K562 (cell line): ENCODE measurements at regions not wholly inside any gene's neighbourhood (a gene's known extent, or its start where the extent isn't known, plus 50 kb on each side); places are given as distances from the start of the nearest gene placed in this dataset.

Experiments used
- ATAC-seq: fragments of 200-7000 bp; cut with Tn5 transposase; 3 replicates; pipeline ENCODE4 v1.9.1; 2020; ENCODE audit warnings: moderate library complexity
- BruUV-seq: library from RNA; stranded (reverse); fragments of 400-500 nt; replicated peaks from 2 replicates; lab custom pipeline; 2021; lab: Mats Ljungman, UMichigan
- CTCF ChIA-PET: fragments of 300-600 bp; formaldehyde crosslinking; extraction: SDS; loops from one replicate; lab custom pipeline; 2021; ENCODE audit warnings: low intra/inter-chr PET ratio; lab: Yijun Ruan, JAX
- POLR2A ChIA-PET: fragments of 300-600, 350-650 bp; sonication (Branson Sonifier 250); formaldehyde crosslinking; extraction: SDS; loops from one replicate; lab custom pipeline; 2021; ENCODE audit warnings: antibody characterized with exemption, inconsistent platforms; lab: Yijun Ruan, JAX
- DNase-seq, 4 experiments: peaks; one replicate each; pipeline versions ENCODE4 v3.0.0 to v3.0.0-alpha.2; 2011 to 2018; ENCODE audit warnings: low spot score in 3 of 4, mixed read lengths in 3 of 4; ENCODE audit errors: extremely low read depth in 1 of 4
- FAIRE-seq: peaks from 2 replicates; lab custom pipeline; 2011; peaks lifted over from hg19 to GRCh38; lab: Jason Lieb, UNC
- H2AFZ ChIP-seq: 2 replicates; pipeline ENCODE4 v1.6.0; 2011; ENCODE audit warnings: low read depth, low read length, control low read depth, inconsistent platforms
- H3K27ac ChIP-seq: fragments of 200-600 bp; 3 replicates; pipeline ENCODE4 v1.8.0; 2011; ENCODE audit warnings: low read depth, mild to moderate bottlenecking, control low read depth, inconsistent platforms, low read length, moderate library complexity, mixed read lengths; ENCODE audit errors: extremely low read depth
- H3K27me3 ChIP-seq, 2 experiments: fragments of 300-600 bp in 1 of 2; 2 replicates in 1 of 2; 3 replicates in 1 of 2; pipeline versions ENCODE4 v1.6.0 to v1.8.0; 2011; ENCODE audit warnings: inconsistent platforms in 2 of 2, low read length in 2 of 2, mild to moderate bottlenecking in 1 of 2, mixed read lengths in 1 of 2, moderate library complexity in 1 of 2; ENCODE audit not compliant: control insufficient read depth in 2 of 2, insufficient read depth in 2 of 2
- H3K36me3 ChIP-seq: fragments of 300-600 bp; 3 replicates; pipeline ENCODE4 v1.8.0; 2011; ENCODE audit warnings: mild to moderate bottlenecking, low read length, inconsistent platforms; ENCODE audit not compliant: control insufficient read depth, insufficient read depth
- H3K4me1 ChIP-seq, 2 experiments: fragments of 200-600 bp in 1 of 2; replicated peaks in 1 of 2; 2 replicates in 1 of 2; 3 replicates in 1 of 2; pipeline versions ENCODE4 v1.5.1 to v1.8.0; 2011; ENCODE audit warnings: inconsistent platforms in 2 of 2, low read length in 2 of 2, mild to moderate bottlenecking in 1 of 2, mixed read lengths in 1 of 2, moderate library complexity in 1 of 2; ENCODE audit not compliant: control insufficient read depth in 2 of 2, insufficient read depth in 2 of 2
- H3K4me2 ChIP-seq: 2 replicates; pipeline ENCODE4 v1.6.1; 2011; ENCODE audit warnings: low read length, control low read depth, inconsistent platforms, mixed read lengths; ENCODE audit not compliant: insufficient read depth
- H3K4me3 ChIP-seq: fragments of 200-600 bp; sonication (generic), shearing (Covaris generic); 2 replicates; pipeline ENCODE4 v1.5.1; 2016; ENCODE audit warnings: control low read depth, inconsistent platforms
- H3K79me2 ChIP-seq: fragments of 200-600 bp; 3 replicates; pipeline ENCODE4 v1.8.0; 2011; ENCODE audit warnings: low read length, inconsistent platforms; ENCODE audit not compliant: control insufficient read depth, insufficient read depth
- H3K9ac ChIP-seq, 2 experiments: 2 replicates each; pipeline versions ENCODE4 v1.6.0 to v1.6.1; 2011; ENCODE audit warnings: low read depth in 2 of 2, low read length in 2 of 2, control low read depth in 1 of 2, inconsistent platforms in 1 of 2, mild to moderate bottlenecking in 1 of 2, mixed read lengths in 1 of 2; ENCODE audit not compliant: insufficient read depth in 1 of 2
- H3K9me1 ChIP-seq: one replicate; pipeline ENCODE4 v1.6.0; 2011; ENCODE audit warnings: inconsistent platforms, mild to moderate bottlenecking, low read length, moderate library complexity; ENCODE audit not compliant: control insufficient read depth, insufficient read depth
- H3K9me3 ChIP-seq: replicated peaks from 2 replicates; pipeline ENCODE4 v1.5.1; 2011; ENCODE audit warnings: low read depth, low read length, inconsistent platforms; ENCODE audit not compliant: control insufficient read depth, insufficient read depth
- H4K20me1 ChIP-seq: replicated peaks from 2 replicates; pipeline ENCODE4 v1.6.1; 2011; ENCODE audit warnings: low read length, inconsistent platforms, mixed read lengths; ENCODE audit not compliant: control insufficient read depth, insufficient read depth
- ARHGAP35 ChIP-seq: fragments of 450-650 bp; IDR thresholded peaks from 2 replicates; pipeline ENCODE4 v1.6.1; 2018; ENCODE audit not compliant: partially characterized antibody
- CBX3 ChIP-seq, 2 experiments: IDR thresholded peaks; 1 replicate in 1 of 2; 2 replicates in 1 of 2; pipeline ENCODE4 v1.6.1; 2012; ENCODE audit warnings: inconsistent platforms in 2 of 2, low read length in 2 of 2, borderline replicate concordance in 1 of 2, control low read depth in 1 of 2
- E2F6 ChIP-seq, 2 experiments: IDR thresholded peaks; 2 replicates each; pipeline ENCODE4 v1.6.1; 2011; ENCODE audit warnings: borderline replicate concordance in 1 of 2, control low read depth in 1 of 2, low read depth in 1 of 2, low read length in 1 of 2, mild to moderate bottlenecking in 1 of 2, mixed read lengths in 1 of 2, moderate library complexity in 1 of 2; ENCODE audit not compliant: insufficient read depth in 1 of 2, insufficient read length in 1 of 2, poor library complexity in 1 of 2, severe bottlenecking in 1 of 2; ENCODE audit errors: extremely low read depth in 1 of 2
- E4F1 ChIP-seq: fragments of 250-450 bp; sonication (Bioruptor Pico); IDR thresholded peaks from 2 replicates; pipeline ENCODE4 v1.5.0; 2021; ENCODE audit warnings: mild to moderate bottlenecking, borderline replicate concordance
- EP300 ChIP-seq: IDR thresholded peaks from 2 replicates; pipeline ENCODE4 v1.6.1; 2012; ENCODE audit warnings: low read length, improper control_type of control experiment
- GTF2B ChIP-seq: IDR thresholded peaks from 2 replicates; pipeline ENCODE4 v1.6.1; 2011; ENCODE audit not compliant: insufficient read length; ENCODE audit errors: extremely low read depth
- HES1 ChIP-seq: fragments of 450-650 bp; IDR thresholded peaks from 2 replicates; pipeline ENCODE4 v1.6.1; 2016; ENCODE audit warnings: low read depth, mild to moderate bottlenecking, moderate library complexity
- MAFF ChIP-seq: IDR thresholded peaks from 2 replicates; pipeline ENCODE4 v1.6.1; 2012; ENCODE audit warnings: low read length, improper control_type of control experiment
- MXD1 ChIP-seq: fragments of 250-450 bp; sonication (Bioruptor Pico); IDR thresholded peaks from 2 replicates; pipeline ENCODE4 v1.8.0; 2021; ENCODE audit warnings: borderline replicate concordance, mild to moderate bottlenecking, moderate library complexity; ENCODE audit not compliant: poor library complexity, severe bottlenecking
- NR2C1 ChIP-seq, 2 experiments: fragments of 450-650 bp; IDR thresholded peaks; 2 replicates each; pipeline ENCODE4 v1.6.1; 2017; ENCODE audit warnings: mild to moderate bottlenecking in 2 of 2, antibody characterized with exemption in 1 of 2, inconsistent platforms in 1 of 2, missing compliant biosample characterization in 1 of 2, missing genetic modification characterization in 1 of 2
- RFX1 ChIP-seq: fragments of 450-650 bp; IDR thresholded peaks from 2 replicates; pipeline ENCODE4 v1.6.1; 2016; ENCODE audit warnings: mild to moderate bottlenecking, moderate library complexity
- XRCC5 ChIP-seq: fragments of 200-400 bp; formaldehyde crosslinking; IDR thresholded peaks from 2 replicates; pipeline ENCODE4 v1.6.1; 2017; ENCODE audit warnings: low read depth, mild to moderate bottlenecking, low read length
- ZBTB43 ChIP-seq: sonication (generic); formaldehyde crosslinking; IDR thresholded peaks from 2 replicates; pipeline ENCODE4 v1.8.0; 2023; ENCODE audit warnings: mild to moderate bottlenecking, missing genetic modification reagents
- ZNF263 ChIP-seq: sonication (generic); formaldehyde crosslinking; IDR thresholded peaks from 2 replicates; pipeline ENCODE4 v1.8.0; 2022; ENCODE audit warnings: mild to moderate bottlenecking, missing genetic modification reagents, borderline replicate concordance
- ZNF561 ChIP-seq: fragments of 450-650 bp; formaldehyde crosslinking; conservative IDR thresholded peaks from 2 replicates; pipeline ENCODE4 v1.4.0; 2020; ENCODE audit warnings: mild to moderate bottlenecking, moderate library complexity
- ZNF75A ChIP-seq: fragments of 450-650 bp; formaldehyde crosslinking; IDR thresholded peaks from 2 replicates; pipeline ENCODE4 v1.4.0; 2020; ENCODE audit warnings: mild to moderate bottlenecking
- WGBS: fragments of 100-300 bp; shearing (Covaris generic); methylation state at CpG from one replicate; pipeline ENCODE4 v1.1.6; 2016; ENCODE audit warnings: low coverage, mixed read lengths; ENCODE audit not compliant: insufficient coverage; ENCODE audit errors: missing lambda C conversion rate; 5-methylcytosine and 5-hydroxymethylcytosine counted together
- in situ Hi-C: fragments of 300-500 bp; cut with MboI; formaldehyde crosslinking; loops from 4 replicates; pipeline ENCODE4 v1.15.0; 2018; ENCODE audit warnings: inconsistent platforms, mixed read lengths
- intact Hi-C: fragments of 100-400 bp; cut with micrococcal nuclease; formaldehyde crosslinking; loops from 2 replicates; pipeline ENCODE4 v1.14.2; 2022

- intact Hi-C loops = no loop called here
- Histone ChIP-seq H3K4me2 (no peak overlapping the region), H3K36me3 (no peaks in the 10 kb centered on the region), H4K20me1 (no peaks in the 10 kb centered on the region), H3K9ac (no peak overlapping the region), H3K27me3 (peaks cover 0 to 6% of the 10 kb centered on the region in 2 experiments; a peak in 1 of 5 replicates), H3K4me1 (no peaks in the 10 kb centered on the region), H3K4me3 (no peak overlapping the region), H3K27ac (no peak overlapping the region), H3K9me3 (no peaks in the 10 kb centered on the region), H3K79me2 (no peaks in the 10 kb centered on the region), H3K9me1 (no peaks in the 10 kb centered on the region), H2AFZ (no peak overlapping the region)
- WGBS = 0% methylated on average over 4 of the region's 8 CpGs
- no peak for DNase-seq
- no TSS peak for BruUV-seq
- in situ Hi-C loops = no loop called here
- ATAC-seq = no peak
- ChIA-PET CTCF (no interaction called here), POLR2A (no interaction called here)
- FAIRE-seq = no peak
- TF ChIP-seq EP300 = no peak
- TF ChIP-seq HES1 = no peak
- no peak for TF ChIP-seq ZNF263 (CRISPR knock-in tag)
- no peak for TF ChIP-seq ZNF561 (CRISPR knock-in tag)
- no peak for TF ChIP-seq GTF2B
- TF ChIP-seq E2F6 (IDR thresholded peaks at IDR 0.05; ENCODE audit: borderline replicate concordance in 1 of 2, extremely low read depth in 1 of 2, insufficient read depth in 1 of 2, insufficient read length in 1 of 2, low read depth in 1 of 2, low read length in 1 of 2, poor library complexity in 1 of 2, severe bottlenecking in 1 of 2) = no peak
- TF ChIP-seq NR2C1 (IDR thresholded peaks at IDR 0.05) = no peak
- TF ChIP-seq NR2C1 (tag; IDR thresholded peaks at IDR 0.05) = no peak
- TF ChIP-seq ZNF75A = no peak
- no peak for TF ChIP-seq CBX3 (IDR thresholded peaks at IDR 0.05; ENCODE audit: borderline replicate concordance in 1 of 2, low read length in 2 of 2)
- no peak for TF ChIP-seq MAFF
- TF ChIP-seq E4F1 = no peak
- no peak for TF ChIP-seq ZBTB43 (CRISPR knock-in tag)
- TF ChIP-seq RFX1 = no peak
- no peak for TF ChIP-seq ARHGAP35
- no peak for TF ChIP-seq MXD1 (CRISPR knock-in tag)
- no peak for TF ChIP-seq XRCC5
Measured at GRCh38 chr18:76668119-76668518, 154.2 kb upstream of the ZNF236 start.
